RWPE2 (cell line): ENCODE measurements at regions not wholly inside any gene's neighbourhood (a gene's known extent, or its start where the extent isn't known, plus 50 kb on each side); places are given as distances from the start of the nearest gene placed in this dataset.

Experiments used
- ATAC-seq: fragments of 200-7000 bp; cut with Tn5 transposase; 3 replicates; pipeline ENCODE4 v1.9.1; 2021; ENCODE audit warnings: low read depth
- DNase-seq: peaks from one replicate; pipeline ENCODE4 v3.0.0-alpha.2; 2020; ENCODE audit warnings: low spot score
- H3K27ac ChIP-seq: fragments of 450-650 bp; 2 replicates; pipeline ENCODE4 v1.5.1; 2017; ENCODE audit warnings: mild to moderate bottlenecking; ENCODE audit not compliant: poor library complexity, severe bottlenecking
- H3K27me3 ChIP-seq: fragments of 250-450 bp; sonication (Bioruptor Pico); 2 replicates; pipeline ENCODE4 v1.5.1; 2021; ENCODE audit warnings: mild to moderate bottlenecking, moderate library complexity; ENCODE audit not compliant: insufficient read depth, poor library complexity, severe bottlenecking
- H3K36me3 ChIP-seq: fragments of 250-450 bp; sonication (Bioruptor Pico); 2 replicates; pipeline ENCODE4 v1.5.1; 2020; ENCODE audit warnings: low read depth, mild to moderate bottlenecking, moderate library complexity
- H3K4me1 ChIP-seq: fragments of 250-450 bp; sonication (Bioruptor Pico); 2 replicates; pipeline ENCODE4 v1.5.1; 2021; ENCODE audit warnings: mild to moderate bottlenecking, moderate library complexity; ENCODE audit not compliant: insufficient read depth, poor library complexity, severe bottlenecking
- H3K4me3 ChIP-seq: fragments of 250-450 bp; sonication (Bioruptor Pico); 2 replicates; pipeline ENCODE4 v1.5.1; 2021; ENCODE audit warnings: mild to moderate bottlenecking, moderate library complexity; ENCODE audit not compliant: severe bottlenecking
- H3K9me3 ChIP-seq: fragments of 250-450 bp; sonication (Bioruptor Pico); 2 replicates; pipeline ENCODE4 v1.5.1; 2021; ENCODE audit warnings: mild to moderate bottlenecking, moderate library complexity; ENCODE audit not compliant: severe bottlenecking
- TF ChIP-seq, protein P1 (sequence below): fragments of 450-650 bp; IDR thresholded peaks from one replicate; pipeline ENCODE4 v1.5.1; 2017; ENCODE audit warnings: mild to moderate bottlenecking, moderate library complexity; ENCODE audit not compliant: poor library complexity, severe bottlenecking

- H3K4me3 ChIP-seq: no peak overlapping the region
- TF ChIP-seq, protein P1, sequence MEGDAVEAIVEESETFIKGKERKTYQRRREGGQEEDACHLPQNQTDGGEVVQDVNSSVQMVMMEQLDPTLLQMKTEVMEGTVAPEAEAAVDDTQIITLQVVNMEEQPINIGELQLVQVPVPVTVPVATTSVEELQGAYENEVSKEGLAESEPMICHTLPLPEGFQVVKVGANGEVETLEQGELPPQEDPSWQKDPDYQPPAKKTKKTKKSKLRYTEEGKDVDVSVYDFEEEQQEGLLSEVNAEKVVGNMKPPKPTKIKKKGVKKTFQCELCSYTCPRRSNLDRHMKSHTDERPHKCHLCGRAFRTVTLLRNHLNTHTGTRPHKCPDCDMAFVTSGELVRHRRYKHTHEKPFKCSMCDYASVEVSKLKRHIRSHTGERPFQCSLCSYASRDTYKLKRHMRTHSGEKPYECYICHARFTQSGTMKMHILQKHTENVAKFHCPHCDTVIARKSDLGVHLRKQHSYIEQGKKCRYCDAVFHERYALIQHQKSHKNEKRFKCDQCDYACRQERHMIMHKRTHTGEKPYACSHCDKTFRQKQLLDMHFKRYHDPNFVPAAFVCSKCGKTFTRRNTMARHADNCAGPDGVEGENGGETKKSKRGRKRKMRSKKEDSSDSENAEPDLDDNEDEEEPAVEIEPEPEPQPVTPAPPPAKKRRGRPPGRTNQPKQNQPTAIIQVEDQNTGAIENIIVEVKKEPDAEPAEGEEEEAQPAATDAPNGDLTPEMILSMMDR: no peak
- no peaks in the 10 kb centered on the region for H3K36me3 ChIP-seq
- H3K9me3 ChIP-seq: no peaks in the 10 kb centered on the region
- no peaks in the 10 kb centered on the region for H3K27me3 ChIP-seq
- H3K27ac ChIP-seq: no peak overlapping the region
- no peak for ATAC-seq
- H3K4me1 ChIP-seq: no peaks in the 10 kb centered on the region
- no peak for DNase-seq
These were observed 547.5 kb upstream of the PCDH15 start for GRCh38 chr10:55348534-55348933.

DNA sequence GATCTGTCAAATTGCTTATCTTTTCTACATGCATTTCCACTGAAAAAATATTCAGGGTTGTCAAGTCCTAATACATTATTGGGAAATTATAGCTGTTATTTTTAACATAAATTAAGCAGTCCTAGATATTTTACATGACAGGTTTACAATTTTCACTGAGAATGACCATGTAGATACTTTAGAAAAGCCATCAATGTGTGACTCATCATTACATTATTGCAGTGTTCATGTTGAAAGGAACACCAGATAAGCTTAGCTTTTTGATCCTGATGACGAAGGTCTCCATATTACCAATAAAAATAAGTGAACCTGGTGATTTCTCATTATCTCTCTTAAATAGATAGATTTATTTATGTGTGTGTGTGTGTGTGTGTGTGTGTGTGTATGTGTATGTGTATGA, 529.5 kb upstream of the PCDH15 start:
- H3K27ac ChIP-seq: no peak overlapping the region
- no peak for DNase-seq

DNA sequence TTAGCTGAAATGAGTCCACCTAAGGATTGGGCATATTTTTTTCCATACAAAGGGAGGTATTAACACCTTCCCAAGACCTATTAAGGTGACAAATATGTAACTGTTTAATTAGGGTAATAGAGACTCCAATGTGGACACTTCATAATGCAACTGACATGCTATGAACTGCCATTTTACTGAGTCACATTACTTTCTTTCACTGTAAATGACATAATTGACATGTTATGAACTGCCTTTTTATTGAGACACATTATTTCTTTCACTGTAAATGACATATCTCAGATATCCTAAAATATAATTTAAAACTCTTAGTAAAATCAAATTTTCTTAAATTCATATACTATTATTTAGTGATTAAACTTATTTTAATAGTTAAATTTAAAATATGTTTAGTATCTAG, 528.8 kb upstream of the PCDH15 start:
- Histone ChIP-seq H3K4me1 (no peaks in the 10 kb centered on the region), H3K27ac (no peak overlapping the region), H3K27me3 (no peaks in the 10 kb centered on the region), H3K36me3 (no peaks in the 10 kb centered on the region), H3K4me3 (no peak overlapping the region), H3K9me3 (no peaks in the 10 kb centered on the region)
- TF ChIP-seq, protein P1: no peak
- ATAC-seq (no peak), DNase-seq (no peak)

More for the DNA sequence above, 529.5 kb upstream of the PCDH15 start:
- Histone ChIP-seq H3K27me3 (no peaks in the 10 kb centered on the region), H3K36me3 (no peaks in the 10 kb centered on the region), H3K9me3 (no peaks in the 10 kb centered on the region), H3K4me1 (no peaks in the 10 kb centered on the region), H3K4me3 (no peak overlapping the region)
- ATAC-seq: no peak
- TF ChIP-seq, protein P1: no peak

DNA sequence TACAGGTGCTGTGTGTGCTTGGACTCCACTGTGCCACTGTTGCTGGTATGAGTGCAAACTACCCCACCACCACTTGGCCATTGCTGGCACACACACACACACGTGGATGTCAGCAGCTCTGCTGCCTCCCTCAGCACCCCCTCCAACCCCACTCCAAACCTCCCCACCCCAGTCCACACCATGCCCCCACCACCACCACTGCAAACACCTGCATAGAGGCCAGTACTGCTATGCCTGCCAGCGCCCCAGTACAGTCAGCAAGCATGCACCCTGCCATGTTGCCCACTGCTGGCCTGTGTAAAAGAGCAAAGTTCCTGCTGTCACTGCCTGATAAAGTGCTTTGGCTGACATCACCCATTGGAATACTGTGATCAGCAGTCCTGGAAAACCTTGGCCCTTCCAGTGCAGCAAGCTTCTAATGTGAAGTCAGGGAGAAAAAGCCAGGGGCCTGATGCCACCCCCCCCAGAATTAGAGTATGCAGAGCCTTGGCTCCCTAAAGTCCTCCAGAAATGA, 519.2 kb upstream of the PCDH15 start:
- no peak overlapping the region for H3K4me3 ChIP-seq
- ATAC-seq: no peak

More for the DNA sequence above, 519.2 kb upstream of the PCDH15 start:
- no peaks in the 10 kb centered on the region for H3K4me1 ChIP-seq
- no peaks in the 10 kb centered on the region for H3K27me3 ChIP-seq
- no peak for DNase-seq
- no peaks in the 10 kb centered on the region for H3K9me3 ChIP-seq
- no peak overlapping the region for H3K27ac ChIP-seq
- TF ChIP-seq, protein P1: no peak
- no peaks in the 10 kb centered on the region for H3K36me3 ChIP-seq
